Endothelial cell of umbilical vein (primary cell): ENCODE measurements at regions not wholly inside any gene's neighbourhood (a gene's known extent, or its start where the extent isn't known, plus 50 kb on each side); places are given as distances from the start of the nearest gene placed in this dataset.

ENCODE experiments used
- BruUV-seq: library from RNA; stranded (reverse); fragments of 400-500 nt; replicated peaks from 2 replicates; lab custom pipeline; 2021; lab: Mats Ljungman, UMichigan
- CTCF ChIA-PET: fragments of 300-600, 350-600 bp; sonication (Branson Sonifier 250); formaldehyde crosslinking; loops from one replicate; lab custom pipeline; 2021; ENCODE audit warnings: antibody characterized with exemption, inconsistent platforms; lab: Charles Lee
- POLR2A ChIA-PET: fragments of 300-600, 350-600 bp; sonication (Branson Sonifier 250); formaldehyde crosslinking; loops from one replicate; lab custom pipeline; 2021; ENCODE audit warnings: antibody characterized with exemption, inconsistent platforms; lab: Charles Lee
- DNase-seq: peaks from one replicate; pipeline ENCODE4 v3.0.0-alpha.2; 2011; ENCODE audit warnings: low read depth, low spot score
- FAIRE-seq: peaks from 2 replicates; lab custom pipeline; 2011; peaks lifted over from hg19 to GRCh38; lab: Jason Lieb, UNC
- H2AFZ ChIP-seq: 2 replicates; pipeline ENCODE4 v1.6.0; 2012; ENCODE audit warnings: low read depth, low read length, control low read depth, inconsistent platforms
- H3K27ac ChIP-seq: 2 replicates; pipeline ENCODE4 v1.5.1; 2011; ENCODE audit warnings: low read depth, mild to moderate bottlenecking, control low read depth, low read length, moderate library complexity; ENCODE audit not compliant: insufficient read depth
- H3K27me3 ChIP-seq, 2 experiments: 2 replicates each; pipeline versions ENCODE4 v1.6.0 to v1.6.1; 2011; ENCODE audit warnings: low read length in 2 of 2, mixed read lengths in 1 of 2; ENCODE audit not compliant: control insufficient read depth in 2 of 2, insufficient read depth in 2 of 2
- H3K36me3 ChIP-seq, 2 experiments: 2 replicates in 1 of 2; 3 replicates in 1 of 2; pipeline ENCODE4 v1.5.1; 2011; ENCODE audit warnings: low read length in 2 of 2, mild to moderate bottlenecking in 1 of 2, moderate library complexity in 1 of 2; ENCODE audit not compliant: control insufficient read depth in 2 of 2, insufficient read depth in 2 of 2; ENCODE audit errors: extremely low read depth in 1 of 2
- H3K4me1 ChIP-seq: 3 replicates; pipeline ENCODE4 v1.5.1; 2011; ENCODE audit warnings: mild to moderate bottlenecking, low read length; ENCODE audit not compliant: control insufficient read depth, insufficient read depth; ENCODE audit errors: extremely low read depth
- H3K4me2 ChIP-seq: 2 replicates; pipeline ENCODE4 v1.6.1; 2011; ENCODE audit warnings: low read length, control low read depth, mixed read lengths; ENCODE audit not compliant: insufficient read depth
- H3K4me3 ChIP-seq, 3 experiments: fragments of 200-600 bp in 1 of 3; sonication (generic), shearing (Covaris generic) in 1 of 3; replicated peaks in 1 of 3; 2 replicates each; pipeline ENCODE4 v1.5.1; 2011 to 2016; ENCODE audit warnings: control low read depth in 3 of 3, low read length in 3 of 3, mild to moderate bottlenecking in 2 of 3, inconsistent platforms in 1 of 3, low read depth in 1 of 3, moderate library complexity in 1 of 3; ENCODE audit not compliant: insufficient read depth in 1 of 3
- H3K79me2 ChIP-seq: 2 replicates; pipeline ENCODE4 v1.6.0; 2012; ENCODE audit warnings: low read length, inconsistent platforms; ENCODE audit not compliant: control insufficient read depth, insufficient read depth
- H3K9ac ChIP-seq: replicated peaks from 2 replicates; pipeline ENCODE3; 2011; ENCODE audit warnings: low read length, control low read depth; ENCODE audit not compliant: insufficient read depth; ENCODE audit errors: extremely low read depth
- H3K9me1 ChIP-seq: replicated peaks from 3 replicates; pipeline ENCODE4 v1.6.0; 2011; ENCODE audit warnings: mild to moderate bottlenecking, low read length; ENCODE audit not compliant: control insufficient read depth, insufficient read depth; ENCODE audit errors: extremely low read depth
- H3K9me3 ChIP-seq: replicated peaks from 2 replicates; pipeline ENCODE4 v1.5.1; 2012; ENCODE audit warnings: low read length, inconsistent platforms; ENCODE audit not compliant: control insufficient read depth, insufficient read depth
- H4K20me1 ChIP-seq: replicated peaks from 2 replicates; pipeline ENCODE3; 2011; ENCODE audit warnings: mild to moderate bottlenecking, low read length; ENCODE audit not compliant: control insufficient read depth, insufficient read depth; ENCODE audit errors: extremely low read depth
- CTCF ChIP-seq, 2 donors: IDR thresholded peaks; 1 replicate in 1 of 2; 2 replicates in 1 of 2; pipeline ENCODE4 v1.5.1; 2011; ENCODE audit warnings: low read length in 2 of 2, mild to moderate bottlenecking in 2 of 2, moderate library complexity in 2 of 2, control low read depth in 1 of 2, inconsistent platforms in 1 of 2, low read depth in 1 of 2; ENCODE audit not compliant: insufficient read depth in 1 of 2; ENCODE audit errors: extremely low read depth in 1 of 2
- EZH2 ChIP-seq: IDR thresholded peaks from 2 replicates; pipeline ENCODE4 v1.6.1; 2012; ENCODE audit warnings: borderline replicate concordance, low read depth, mild to moderate bottlenecking, moderate library complexity, low read length, inconsistent platforms; ENCODE audit not compliant: severe bottlenecking
- FOS ChIP-seq: IDR thresholded peaks from 2 replicates; pipeline ENCODE4 v1.6.1; 2011; ENCODE audit warnings: mild to moderate bottlenecking, low read length, moderate library complexity, borderline replicate concordance; ENCODE audit not compliant: insufficient read depth
- GATA2 ChIP-seq: IDR thresholded peaks from 2 replicates; pipeline ENCODE4 v1.7.0; 2011; ENCODE audit warnings: low read depth, mild to moderate bottlenecking, moderate library complexity, mixed read lengths, low read length; ENCODE audit not compliant: insufficient read length, insufficient read depth
- JUN ChIP-seq: IDR thresholded peaks from 2 replicates; pipeline ENCODE4 v1.6.1; 2011; ENCODE audit warnings: borderline replicate concordance, low read depth; ENCODE audit not compliant: insufficient read length, insufficient read depth
- MAX ChIP-seq: IDR thresholded peaks from 2 replicates; pipeline ENCODE4 v1.6.1; 2011; ENCODE audit not compliant: insufficient read depth, insufficient read length
- MYC ChIP-seq: IDR thresholded peaks from one replicate; pipeline ENCODE4 v1.6.1; 2011; ENCODE audit warnings: mild to moderate bottlenecking, low read depth, low read length
- POLR2A ChIP-seq: IDR thresholded peaks from 2 replicates; pipeline ENCODE4 v1.6.1; 2012; ENCODE audit warnings: low read depth, mild to moderate bottlenecking, control low read depth, low read length
- POLR2AphosphoS5 ChIP-seq: IDR thresholded peaks from 2 replicates; pipeline ENCODE4 v1.6.1; 2012; ENCODE audit warnings: low read depth, mild to moderate bottlenecking, control low read depth, low read length, moderate library complexity; ENCODE audit not compliant: insufficient read depth
- dilution Hi-C: fragments of 300-500 bp; cut with MboI; formaldehyde crosslinking; loops from one replicate; pipeline ENCODE4 v1.15.0; 2019; ENCODE audit warnings: low sequenced_read_pairs; ENCODE audit not compliant: extremely low pct_ligation_motif_present
- intact Hi-C: fragments of 100-400 bp; cut with micrococcal nuclease; formaldehyde crosslinking; loops from one replicate; pipeline ENCODE4 v1.10.0; 2022

- intact Hi-C loops = no loop called here
- ChIA-PET POLR2A (no interaction called here), CTCF (no interaction called here)
- Histone ChIP-seq H3K36me3 (no peaks in the 10 kb centered on the region), H4K20me1 (no peaks in the 10 kb centered on the region), H3K4me3 (no peak overlapping the region), H3K79me2 (no peaks in the 10 kb centered on the region), H3K9ac (no peak overlapping the region), H3K9me1 (no peaks in the 10 kb centered on the region), H3K4me1 (no peaks in the 10 kb centered on the region), H3K27ac (no peak overlapping the region), H3K27me3 (no peaks in the 10 kb centered on the region), H3K9me3 (peaks cover 5% of the 10 kb centered on the region), H2AFZ (no peak overlapping the region), H3K4me2 (no peak overlapping the region)
- BruUV-seq = no TSS peak
- dilution Hi-C loops = no loop called here
- no peak for TF ChIP-seq FOS
- TF ChIP-seq CTCF (IDR thresholded peaks at IDR 0.05; ENCODE audit: extremely low read depth in 1 of 2, insufficient read depth in 1 of 2, low read depth in 1 of 2, low read length in 2 of 2) = no peak
- TF ChIP-seq POLR2AphosphoS5 = no peak
- no peak for TF ChIP-seq JUN
- TF ChIP-seq MAX = no peak
- no peak for TF ChIP-seq POLR2A
- no peak for TF ChIP-seq MYC
- TF ChIP-seq EZH2 = no peak
- no peak for TF ChIP-seq GATA2
- no peak for FAIRE-seq
- DNase-seq = no peak
These were observed 856.4 kb downstream of the RNF144A start for GRCh38 chr2:7773362-7774360.
